OCI-LY3 (cell line): ENCODE measurements at regions not wholly inside any gene's neighbourhood (a gene's known extent, or its start where the extent isn't known, plus 50 kb on each side); places are given as distances from the start of the nearest gene placed in this dataset.

Experiments
- H2AFZ ChIP-seq: fragments of 200-600, 300-600 bp; shearing (Covaris generic); 2 replicates; pipeline ENCODE4 v1.6.0; 2014; ENCODE audit warnings: antibody characterized with exemption, low read depth, low read length
- H3K27ac ChIP-seq: fragments of 200-600, 300-600 bp; sonication (generic); 2 replicates; pipeline ENCODE4 v1.5.1; 2014; ENCODE audit warnings: mild to moderate bottlenecking, low read length, moderate library complexity, mixed read lengths
- H3K27me3 ChIP-seq: fragments of 200-600, 300-600 bp; sonication (generic); 2 replicates; pipeline ENCODE4 v1.6.1; 2014; ENCODE audit warnings: low read depth, low read length, mixed read lengths
- H3K36me3 ChIP-seq: fragments of 200-600, 300-600 bp; sonication (generic); replicated peaks from 2 replicates; pipeline ENCODE3; 2014; ENCODE audit warnings: low read depth, low read length, mixed read lengths
- H3K4me1 ChIP-seq: fragments of 300-600, 200-600 bp; sonication (generic); 2 replicates; pipeline ENCODE4 v1.6.1; 2014; ENCODE audit warnings: low read length, mixed read lengths
- H3K4me2 ChIP-seq: fragments of 200-600, 300-600 bp; sonication (generic); 2 replicates; pipeline ENCODE4 v1.6.1; 2014; ENCODE audit warnings: low read length, mixed read lengths
- H3K4me3 ChIP-seq: fragments of 300-600, 200-600 bp; sonication (generic); 2 replicates; pipeline ENCODE4 v1.5.1; 2014; ENCODE audit warnings: antibody characterized with exemption, mild to moderate bottlenecking, low read length, moderate library complexity
- H3K79me2 ChIP-seq: fragments of 300-600, 200-600 bp; shearing (Covaris generic); 2 replicates; pipeline ENCODE4 v1.6.1; 2014; ENCODE audit warnings: mild to moderate bottlenecking, low read length, mixed read lengths
- H3K9ac ChIP-seq: fragments of 300-600, 200-600 bp; shearing (Covaris generic); 2 replicates; pipeline ENCODE4 v1.6.0; 2014; ENCODE audit warnings: mild to moderate bottlenecking, low read length, moderate library complexity
- H3K9me3 ChIP-seq: fragments of 200-600, 300-600 bp; shearing (Covaris generic); 2 replicates; pipeline ENCODE4 v1.6.1; 2014; ENCODE audit warnings: low read length, mixed read lengths; ENCODE audit not compliant: insufficient read depth
- H4K20me1 ChIP-seq: fragments of 200-600, 300-600 bp; sonication (generic); 2 replicates; pipeline ENCODE4 v1.6.1; 2016; ENCODE audit warnings: low read length, mixed read lengths; ENCODE audit not compliant: insufficient read depth
- CTCF ChIP-seq: fragments of 200-600, 300-600 bp; sonication (generic); IDR thresholded peaks from 2 replicates; pipeline ENCODE4 v1.5.1; 2014; ENCODE audit warnings: antibody characterized with exemption, low read length, low read depth
- EZH2phosphoT487 ChIP-seq: fragments of 200-600 bp; shearing (Covaris generic); IDR thresholded peaks from 2 replicates; pipeline ENCODE4 v1.6.1; 2018; ENCODE audit warnings: antibody characterized with exemption, mixed run types, low read depth

GRCh38 chr5:58066557-58066956 is 393.3 kb downstream of the PLK2 start:
- H3K36me3 ChIP-seq: no peaks in the 10 kb centered on the region
- no peaks in the 10 kb centered on the region for H3K4me1 ChIP-seq
- no peak overlapping the region for H3K9ac ChIP-seq
- H2AFZ ChIP-seq: no peak overlapping the region
- no peaks in the 10 kb centered on the region for H3K9me3 ChIP-seq
- H3K79me2 ChIP-seq: no peaks in the 10 kb centered on the region
- TF ChIP-seq EZH2phosphoT487: no peak
- no peak for TF ChIP-seq CTCF
- no peaks in the 10 kb centered on the region for H4K20me1 ChIP-seq
- no peak overlapping the region for H3K27ac ChIP-seq
- H3K4me2 ChIP-seq: no peak overlapping the region
- no peak overlapping the region for H3K4me3 ChIP-seq
- no peaks in the 10 kb centered on the region for H3K27me3 ChIP-seq

- TF ChIP-seq EZH2phosphoT487 (no peak), CTCF (no peak)
- H3K4me2 ChIP-seq: no peak overlapping the region
Observed at GRCh38 chr5:58066076-58066475, 393.8 kb downstream of the PLK2 start.

GRCh38 chr5:58064801-58065200 is 395.1 kb downstream of the PLK2 start:
- no peaks in the 10 kb centered on the region for H3K79me2 ChIP-seq
- no peaks in the 10 kb centered on the region for H3K4me1 ChIP-seq
- no peaks in the 10 kb centered on the region for H3K27me3 ChIP-seq
- no peak overlapping the region for H3K27ac ChIP-seq
- no peak overlapping the region for H3K4me2 ChIP-seq
- H3K9me3 ChIP-seq: no peaks in the 10 kb centered on the region
- H3K9ac ChIP-seq: no peak overlapping the region
- H3K4me3 ChIP-seq: no peak overlapping the region
- H2AFZ ChIP-seq: no peak overlapping the region
- no peaks in the 10 kb centered on the region for H3K36me3 ChIP-seq
- no peaks in the 10 kb centered on the region for H4K20me1 ChIP-seq
- TF ChIP-seq CTCF: no peak
- no peak for TF ChIP-seq EZH2phosphoT487

More at GRCh38 chr5:58066076-58066475, 393.8 kb downstream of the PLK2 start:
- H3K27me3 ChIP-seq: no peaks in the 10 kb centered on the region
- no peak overlapping the region for H3K27ac ChIP-seq
- H3K4me1 ChIP-seq: no peaks in the 10 kb centered on the region
- H4K20me1 ChIP-seq: no peaks in the 10 kb centered on the region
- H3K4me3 ChIP-seq: no peak overlapping the region
- H3K79me2 ChIP-seq: no peaks in the 10 kb centered on the region
- H2AFZ ChIP-seq: no peak overlapping the region
- H3K36me3 ChIP-seq: no peaks in the 10 kb centered on the region
- no peaks in the 10 kb centered on the region for H3K9me3 ChIP-seq
- no peak overlapping the region for H3K9ac ChIP-seq

- TF ChIP-seq EZH2phosphoT487: no peak
- no peak for TF ChIP-seq CTCF
- Histone ChIP-seq H3K9me3 (no peaks in the 10 kb centered on the region), H3K4me2 (no peak overlapping the region), H2AFZ (no peak overlapping the region), H3K4me3 (no peak overlapping the region), H3K27ac (no peak overlapping the region), H3K9ac (no peak overlapping the region), H4K20me1 (no peaks in the 10 kb centered on the region), H3K27me3 (no peaks in the 10 kb centered on the region), H3K79me2 (no peaks in the 10 kb centered on the region), H3K36me3 (no peaks in the 10 kb centered on the region), H3K4me1 (no peaks in the 10 kb centered on the region)
Observed at GRCh38 chr5:58060996-58061395, 398.9 kb downstream of the PLK2 start.
